Suprapubic skin (tissue), 4 donors: ENCODE measurements at regions not wholly inside any gene's neighbourhood (a gene's known extent, or its start where the extent isn't known, plus 50 kb on each side); places are given as distances from the start of the nearest gene placed in this dataset.

ENCODE experiments used
- CTCF ChIP-seq, 2 donors: fragments of 200-600 bp in 1 of 2; fragments of 450-650 bp in 1 of 2; sonication (generic) in 1 of 2; IDR thresholded peaks; one replicate each; pipeline ENCODE4 v1.5.1; 2016 to 2019; ENCODE audit warnings: antibody characterized with exemption in 2 of 2, mild to moderate bottlenecking in 1 of 2, moderate library complexity in 1 of 2
- EP300 ChIP-seq: sonication (generic); formaldehyde crosslinking; IDR thresholded peaks from one replicate; pipeline ENCODE4 v1.6.1; 2017; ENCODE audit warnings: antibody characterized with exemption
- POLR2A ChIP-seq, 2 donors: fragments of 450-650 bp; IDR thresholded peaks; one replicate each; pipeline ENCODE4 v1.6.1; 2017; ENCODE audit warnings: antibody characterized with exemption in 2 of 2, mild to moderate bottlenecking in 2 of 2, moderate library complexity in 2 of 2
- POLR2AphosphoS5 ChIP-seq, 3 donors: sonication (generic); formaldehyde crosslinking; IDR thresholded peaks; one replicate each; pipeline ENCODE4 v1.6.1; 2017; ENCODE audit warnings: antibody characterized with exemption in 3 of 3

GRCh38 chr3:46146548-46146947 is 61.6 kb downstream of the CCR1 start:
- TF ChIP-seq POLR2A (IDR thresholded peaks at IDR 0.05), result no peak
- TF ChIP-seq POLR2AphosphoS5 (IDR thresholded peaks at IDR 0.05), result no peak
- no peak for TF ChIP-seq CTCF (IDR thresholded peaks at IDR 0.05)
- no peak for TF ChIP-seq EP300
